Stimulated activated CD4-positive, alpha-beta T cell treated with anti-CD3 and anti-CD28 coated beads, TNF-alpha, amount 100 ng/mL, for 1 hour (primary cell): ENCODE measurements at regions not wholly inside any gene's neighbourhood (a gene's known extent, or its start where the extent isn't known, plus 50 kb on each side); places are given as distances from the start of the nearest gene placed in this dataset.
"Not testable (repeated sequence)": the region's sequence is repeated elsewhere in the genome, so short reads cannot be mapped to it uniquely, and the experiment has no call there.

Experiments
- DNase-seq, 3 donors: peaks; one replicate each; pipeline ENCODE4 v3.0.0-alpha.2; 2020; ENCODE audit warnings: low read depth in 3 of 3, low spot score in 1 of 3

- DNase-seq = peak in 2 of 3 donors; percentile 5 to 6
Measured at GRCh38 chr9:7626571-7627029, 173.0 kb downstream of the DMAC1 start.

- no peak for DNase-seq
Measured at GRCh38 chr9:7622481-7622880, 177.1 kb downstream of the DMAC1 start.

- no peak for DNase-seq
Measured at GRCh38 chr9:7615344-7615743, 184.2 kb downstream of the DMAC1 start.

- DNase-seq = no peak
Measured at GRCh38 chr9:7613931-7614330, 185.6 kb downstream of the DMAC1 start.

GRCh38 chr9:7608261-7608660, 191.3 kb downstream of the DMAC1 start:
- DNase-seq = no peak

GRCh38 chr9:7607421-7607820, 192.2 kb downstream of the DMAC1 start:
- DNase-seq = no peak

- no peak for DNase-seq
Measured at GRCh38 chr9:7606591-7606990, 193.0 kb downstream of the DMAC1 start.

GRCh38 chr9:7601739-7602138, 197.8 kb downstream of the DMAC1 start:
- DNase-seq = no peak

- no peak for DNase-seq
Measured at GRCh38 chr9:7597716-7598115, 201.9 kb downstream of the DMAC1 start.

- no peak for DNase-seq
Measured at GRCh38 chr9:7592321-7593316, 207.0 kb downstream of the DMAC1 start.

GRCh38 chr9:7591501-7591900, 208.1 kb downstream of the DMAC1 start:
- no peak for DNase-seq

GRCh38 chr9:7580568-7580967, 219.0 kb downstream of the DMAC1 start:
- DNase-seq = no peak

GRCh38 chr9:7579351-7579750, 220.2 kb downstream of the DMAC1 start:
- no peak for DNase-seq

GRCh38 chr9:7578951-7579350, 220.6 kb downstream of the DMAC1 start:
- no peak for DNase-seq

GRCh38 chr9:7570107-7570720, 229.4 kb downstream of the DMAC1 start:
- DNase-seq = peak; percentile 22 to 42 (median 34)

- DNase-seq = no peak
Measured at GRCh38 chr9:7567687-7568086, 231.9 kb downstream of the DMAC1 start.

- no peak for DNase-seq
Measured at GRCh38 chr9:7561527-7562080, 238.0 kb downstream of the DMAC1 start.

GRCh38 chr9:7560669-7561305, 238.8 kb downstream of the DMAC1 start:
- no peak for DNase-seq

- DNase-seq = no peak
Measured at GRCh38 chr9:7554699-7555098, 244.9 kb downstream of the DMAC1 start.

- not testable (repeated sequence) for DNase-seq
Measured at GRCh38 chr9:7552706-7553105, 246.9 kb downstream of the DMAC1 start.

GRCh38 chr9:7549249-7549648, 250.3 kb downstream of the DMAC1 start:
- no peak for DNase-seq
